Smooth muscle cell (in vitro differentiated cells): ENCODE measurements at regions not wholly inside any gene's neighbourhood (a gene's known extent, or its start where the extent isn't known, plus 50 kb on each side); places are given as distances from the start of the nearest gene placed in this dataset.

Source experiments
- DNase-seq: peaks from one replicate; lab custom pipeline; 2025; ENCODE audit not compliant: unreplicated experiment; lab: John Stamatoyannopoulos, UW
- H2AFZ ChIP-seq: fragments of 200-600 bp; sonication (generic); 2 replicates; pipeline ENCODE4 v1.6.0; 2016; ENCODE audit warnings: antibody characterized with exemption, low read depth, mild to moderate bottlenecking
- H3F3A ChIP-seq: fragments of 200-600 bp; sonication (generic); 2 replicates; pipeline ENCODE4 v1.6.0; 2017; ENCODE audit warnings: antibody characterized with exemption, low read depth
- H3K27ac ChIP-seq: fragments of 200-600 bp; sonication (generic); 2 replicates; pipeline ENCODE4 v1.5.1; 2016; ENCODE audit warnings: low read depth, mild to moderate bottlenecking
- H3K27me3 ChIP-seq: fragments of 200-600 bp; sonication (generic); 2 replicates; pipeline ENCODE4 v1.6.1; 2016; ENCODE audit warnings: low read depth, mild to moderate bottlenecking
- H3K36me3 ChIP-seq: fragments of 200-600 bp; sonication (generic); 2 replicates; pipeline ENCODE4 v1.5.1; 2016; ENCODE audit warnings: low read depth
- H3K4me1 ChIP-seq: fragments of 200-600 bp; sonication (generic); 2 replicates; pipeline ENCODE4 v1.5.1; 2016; ENCODE audit warnings: low read depth
- H3K4me2 ChIP-seq: fragments of 200-600 bp; sonication (generic); 2 replicates; pipeline ENCODE4 v1.6.0; 2016; ENCODE audit warnings: mild to moderate bottlenecking
- H3K4me3 ChIP-seq: fragments of 200-600 bp; sonication (generic); 2 replicates; pipeline ENCODE4 v1.5.1; 2016; ENCODE audit warnings: mild to moderate bottlenecking
- H3K79me2 ChIP-seq: fragments of 200-600 bp; sonication (generic); 2 replicates; pipeline ENCODE4 v1.6.0; 2016; ENCODE audit warnings: low read depth, mild to moderate bottlenecking
- H3K9ac ChIP-seq: fragments of 200-600 bp; sonication (generic); 2 replicates; pipeline ENCODE4 v1.6.0; 2016; ENCODE audit warnings: low read depth
- H3K9me3 ChIP-seq: fragments of 200-600 bp; sonication (generic); replicated peaks from 2 replicates; pipeline ENCODE4 v1.5.1; 2016; ENCODE audit warnings: low read depth
- H4K20me1 ChIP-seq: fragments of 200-600 bp; sonication (generic); 2 replicates; pipeline ENCODE4 v1.6.0; 2016; ENCODE audit warnings: low read depth
- WGBS: methylation state at CpG from one replicate; pipeline ENCODE4 v1.1.7; 2016; ENCODE audit warnings: low lambda C conversion rate; 5-methylcytosine and 5-hydroxymethylcytosine counted together
- TF ChIP-seq, protein P1 (sequence below): fragments of 200-600 bp; sonication (generic); IDR thresholded peaks from 2 replicates; pipeline ENCODE4 v1.5.1; 2017; ENCODE audit warnings: borderline replicate concordance, mild to moderate bottlenecking, antibody characterized with exemption; ENCODE audit not compliant: insufficient read depth, poor library complexity, severe bottlenecking

- 83% methylated on average over 1 of the region's 1 CpG for WGBS
Observed at GRCh38 chr11:103550811-103551210, 441.6 kb downstream of the DYNC2H1 start.

DNA sequence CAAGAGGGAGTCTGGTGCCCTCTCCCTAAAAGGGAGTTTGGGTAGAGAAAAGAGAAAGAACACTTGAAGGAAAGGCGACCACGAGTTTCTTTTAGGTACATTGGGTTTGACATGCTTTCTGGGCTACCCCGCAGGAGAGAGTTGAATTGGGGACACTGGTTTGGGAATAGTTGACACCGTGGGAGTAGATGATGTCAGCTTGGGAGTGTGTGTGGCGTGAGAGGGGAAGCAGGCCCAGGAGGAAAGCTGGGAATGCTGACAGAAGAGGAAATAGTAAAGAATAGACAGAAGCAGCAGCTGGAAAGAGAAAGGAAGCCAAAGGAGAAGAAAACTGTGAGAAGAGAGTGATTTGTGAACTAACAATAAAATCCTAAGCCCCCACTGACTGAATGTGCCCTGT lies 442.9 kb downstream of the DYNC2H1 start:
- no peaks in the 10 kb centered on the region for H3K9me3 ChIP-seq
- no peak for DNase-seq
- H3K27ac ChIP-seq = no peak overlapping the region
- TF ChIP-seq, protein P1, sequence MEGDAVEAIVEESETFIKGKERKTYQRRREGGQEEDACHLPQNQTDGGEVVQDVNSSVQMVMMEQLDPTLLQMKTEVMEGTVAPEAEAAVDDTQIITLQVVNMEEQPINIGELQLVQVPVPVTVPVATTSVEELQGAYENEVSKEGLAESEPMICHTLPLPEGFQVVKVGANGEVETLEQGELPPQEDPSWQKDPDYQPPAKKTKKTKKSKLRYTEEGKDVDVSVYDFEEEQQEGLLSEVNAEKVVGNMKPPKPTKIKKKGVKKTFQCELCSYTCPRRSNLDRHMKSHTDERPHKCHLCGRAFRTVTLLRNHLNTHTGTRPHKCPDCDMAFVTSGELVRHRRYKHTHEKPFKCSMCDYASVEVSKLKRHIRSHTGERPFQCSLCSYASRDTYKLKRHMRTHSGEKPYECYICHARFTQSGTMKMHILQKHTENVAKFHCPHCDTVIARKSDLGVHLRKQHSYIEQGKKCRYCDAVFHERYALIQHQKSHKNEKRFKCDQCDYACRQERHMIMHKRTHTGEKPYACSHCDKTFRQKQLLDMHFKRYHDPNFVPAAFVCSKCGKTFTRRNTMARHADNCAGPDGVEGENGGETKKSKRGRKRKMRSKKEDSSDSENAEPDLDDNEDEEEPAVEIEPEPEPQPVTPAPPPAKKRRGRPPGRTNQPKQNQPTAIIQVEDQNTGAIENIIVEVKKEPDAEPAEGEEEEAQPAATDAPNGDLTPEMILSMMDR = no peak
- no peaks in the 10 kb centered on the region for H3K79me2 ChIP-seq
- no peaks in the 10 kb centered on the region for H3K36me3 ChIP-seq
- H3K4me3 ChIP-seq = no peak overlapping the region
- H3K4me2 ChIP-seq = no peak overlapping the region
- no peaks in the 10 kb centered on the region for H3F3A ChIP-seq
- no peaks in the 10 kb centered on the region for H3K27me3 ChIP-seq
- H3K9ac ChIP-seq = no peak overlapping the region
- no peak overlapping the region for H2AFZ ChIP-seq
- 81% methylated on average over 5 of the region's 5 CpGs for WGBS
- H4K20me1 ChIP-seq = no peaks in the 10 kb centered on the region
- H3K4me1 ChIP-seq = no peaks in the 10 kb centered on the region

More at GRCh38 chr11:103550811-103551210, 441.6 kb downstream of the DYNC2H1 start:
- H3K9me3 ChIP-seq = no peaks in the 10 kb centered on the region
- no peak overlapping the region for H3K4me3 ChIP-seq
- H3K27ac ChIP-seq = no peak overlapping the region
- no peak overlapping the region for H2AFZ ChIP-seq
- no peaks in the 10 kb centered on the region for H3K27me3 ChIP-seq
- no peaks in the 10 kb centered on the region for H3K36me3 ChIP-seq
- no peak overlapping the region for H3K9ac ChIP-seq
- H3K79me2 ChIP-seq = no peaks in the 10 kb centered on the region
- TF ChIP-seq, protein P1 = no peak
- no peaks in the 10 kb centered on the region for H4K20me1 ChIP-seq
- no peaks in the 10 kb centered on the region for H3F3A ChIP-seq
- DNase-seq = no peak
- no peaks in the 10 kb centered on the region for H3K4me1 ChIP-seq
- H3K4me2 ChIP-seq = no peak overlapping the region

DNA sequence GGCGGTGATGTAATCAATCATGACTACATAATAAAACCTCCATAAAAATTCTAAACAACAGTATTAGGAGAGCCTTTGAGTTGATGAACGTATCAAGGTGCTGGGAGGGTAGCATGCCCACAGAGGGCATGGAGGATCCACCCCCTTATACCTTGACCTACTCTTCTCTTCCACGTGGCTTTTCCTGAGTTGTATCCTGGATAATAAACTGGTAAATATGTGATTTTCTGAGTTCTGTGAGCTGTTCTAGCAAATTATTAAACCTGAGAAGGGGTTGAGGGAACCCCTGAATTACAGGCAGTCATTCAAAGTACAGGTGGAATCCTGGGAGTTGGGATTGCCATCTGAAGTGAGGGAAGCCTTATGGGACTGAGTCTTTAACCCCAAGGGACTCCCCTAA lies 446.9 kb downstream of the DYNC2H1 start:
- Histone ChIP-seq H3K9me3 (no peaks in the 10 kb centered on the region), H2AFZ (no peak overlapping the region), H3F3A (no peaks in the 10 kb centered on the region), H3K27ac (no peak overlapping the region), H3K27me3 (no peaks in the 10 kb centered on the region), H3K4me3 (no peak overlapping the region), H3K9ac (no peak overlapping the region), H4K20me1 (no peaks in the 10 kb centered on the region), H3K36me3 (no peaks in the 10 kb centered on the region), H3K79me2 (no peaks in the 10 kb centered on the region), H3K4me2 (no peak overlapping the region), H3K4me1 (no peaks in the 10 kb centered on the region)
- 83% methylated on average over 3 of the region's 3 CpGs for WGBS
- DNase-seq = no peak
- TF ChIP-seq, protein P1 = no peak

DNA sequence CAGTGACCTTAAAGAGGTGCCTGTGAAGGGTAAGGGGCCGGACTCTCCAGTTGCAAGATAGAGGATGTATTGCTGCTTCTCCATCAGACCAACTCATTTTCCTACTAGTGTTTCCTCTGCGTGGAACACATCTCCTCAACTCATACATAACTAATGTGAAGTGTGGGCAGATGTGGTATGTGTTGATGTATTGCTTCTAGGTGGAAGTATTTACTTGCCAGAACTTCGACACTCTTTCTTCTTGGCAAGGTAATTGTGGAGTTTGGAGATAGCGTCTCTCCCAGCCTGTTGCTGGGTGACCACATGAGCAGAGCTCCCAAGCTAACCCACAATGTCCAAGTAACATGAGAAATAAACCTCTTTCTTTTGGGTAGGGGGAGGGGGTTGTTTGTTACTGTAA lies 456.9 kb downstream of the DYNC2H1 start:
- no peak overlapping the region for H3K4me2 ChIP-seq
- H3K36me3 ChIP-seq = no peaks in the 10 kb centered on the region
- no peak overlapping the region for H3K4me3 ChIP-seq
- no peaks in the 10 kb centered on the region for H3F3A ChIP-seq
- no peak overlapping the region for H3K9ac ChIP-seq
- no peaks in the 10 kb centered on the region for H3K79me2 ChIP-seq
- H4K20me1 ChIP-seq = no peaks in the 10 kb centered on the region
- no peaks in the 10 kb centered on the region for H3K4me1 ChIP-seq
- TF ChIP-seq, protein P1 = no peak
- 94% methylated on average over 4 of the region's 4 CpGs for WGBS
- no peak overlapping the region for H2AFZ ChIP-seq
- H3K27me3 ChIP-seq = no peaks in the 10 kb centered on the region
- DNase-seq = no peak
- no peak overlapping the region for H3K27ac ChIP-seq
- no peaks in the 10 kb centered on the region for H3K9me3 ChIP-seq
